Right hindlimb (tissue), 1 donor: ENCODE measurements at regions not wholly inside any gene's neighbourhood (a gene's known extent, or its start where the extent isn't known, plus 50 kb on each side); places are given as distances from the start of the nearest gene placed in this dataset.
"Not testable (repeated sequence)": the region's sequence is repeated elsewhere in the genome, so short reads cannot be mapped to it uniquely, and the experiment has no call there.

Source experiments
- DNase-seq: peaks from one replicate; pipeline ENCODE4 v3.0.0-alpha.2; 2018

DNA sequence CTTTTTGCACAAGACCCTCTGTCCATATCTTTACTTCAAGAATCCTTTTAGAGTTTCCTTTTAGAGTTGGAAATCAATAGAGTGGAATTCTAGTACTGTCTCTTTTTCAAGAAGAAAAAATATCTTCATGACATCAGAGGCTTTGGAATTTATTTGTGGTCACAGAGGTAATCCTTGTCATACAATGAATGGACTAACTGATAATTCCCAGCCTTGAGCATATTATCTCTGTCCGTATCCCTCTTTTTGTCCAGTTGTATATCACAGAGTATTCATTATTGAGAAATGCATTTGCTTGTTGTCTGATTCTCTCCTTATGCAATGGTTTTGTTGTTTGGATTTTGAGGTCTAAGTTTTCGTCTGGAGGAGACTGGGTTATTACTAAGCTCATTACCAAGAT, 82.0 kb upstream of the HAPLN1 start:
- DNase-seq = no peak

DNA sequence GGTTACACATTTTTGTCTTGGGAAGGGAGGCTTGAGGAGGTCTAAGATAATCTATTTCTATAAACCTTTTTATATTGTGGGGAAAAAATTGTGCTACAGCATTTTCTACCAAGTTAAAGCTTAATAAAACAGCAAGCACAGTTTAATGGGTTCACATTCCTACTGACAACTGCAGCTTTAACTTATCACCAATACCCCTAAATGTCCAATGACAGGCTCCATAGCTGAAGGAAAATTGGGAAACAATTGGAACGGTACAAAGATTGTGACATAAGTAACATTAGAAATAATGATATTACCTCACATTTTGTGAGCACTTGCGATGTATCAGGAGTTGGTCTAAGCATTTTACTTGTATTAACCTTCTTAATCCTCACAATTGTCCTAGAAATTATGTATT, 79.5 kb upstream of the HAPLN1 start:
- no peak for DNase-seq

DNA sequence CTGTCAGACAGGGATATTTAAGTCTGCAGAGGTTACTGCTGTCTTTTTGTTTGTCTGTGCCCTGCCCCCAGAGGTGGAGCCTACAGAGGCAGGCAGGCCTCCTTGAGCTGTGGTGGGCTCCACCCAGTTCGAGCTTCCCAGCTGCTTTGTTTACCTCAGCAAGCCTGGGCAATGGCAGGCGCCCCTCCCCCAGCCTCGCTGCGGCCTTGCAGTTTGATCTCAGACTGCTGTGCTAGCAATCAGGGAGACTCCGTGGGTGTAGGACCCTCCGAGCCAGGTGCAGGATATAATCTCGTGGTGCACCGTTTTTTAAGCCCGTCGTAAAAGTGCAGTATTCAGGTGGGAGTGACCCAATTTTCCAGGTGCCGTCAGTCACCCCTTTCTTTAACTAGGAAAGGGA, 78.4 kb upstream of the HAPLN1 start:
- not testable (repeated sequence) for DNase-seq

DNA sequence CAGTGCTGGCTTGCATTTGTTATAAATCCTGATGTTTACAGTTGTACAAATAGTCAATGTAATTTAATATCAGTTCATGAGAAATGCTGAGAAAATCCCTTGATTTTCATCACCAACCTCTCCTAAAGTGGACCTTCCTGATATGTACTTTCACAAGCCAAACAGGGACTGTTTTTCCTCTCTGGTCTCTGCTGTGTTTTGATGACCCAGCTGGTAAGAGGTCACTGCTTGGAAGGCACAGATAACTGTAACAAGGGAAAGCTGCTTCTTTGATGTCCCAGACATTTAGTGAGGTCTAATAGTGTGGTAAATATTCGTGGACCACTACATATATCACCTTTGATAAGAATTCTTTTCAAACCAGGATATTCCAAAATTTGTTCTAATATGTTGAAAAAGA, 68.7 kb upstream of the HAPLN1 start:
- DNase-seq = no peak

DNA sequence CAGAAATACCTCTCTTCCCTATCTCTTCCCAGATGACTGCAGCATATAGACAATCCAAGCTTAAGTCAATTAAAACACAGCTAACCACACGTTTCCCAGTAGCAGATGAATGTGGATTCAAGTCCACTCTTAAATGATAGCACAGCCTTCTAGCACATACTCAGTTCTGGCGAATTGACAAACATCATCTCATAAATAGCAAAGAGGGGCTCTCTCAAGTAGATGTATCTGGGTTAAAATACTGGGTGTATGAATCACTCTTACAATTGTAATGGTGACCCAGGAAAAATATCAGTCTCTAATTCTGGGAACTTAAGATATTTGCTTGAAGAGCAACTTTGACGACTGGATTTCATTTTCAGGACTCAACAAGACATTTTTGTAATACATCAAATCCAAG, 67.0 kb upstream of the HAPLN1 start:
- no peak for DNase-seq

DNA sequence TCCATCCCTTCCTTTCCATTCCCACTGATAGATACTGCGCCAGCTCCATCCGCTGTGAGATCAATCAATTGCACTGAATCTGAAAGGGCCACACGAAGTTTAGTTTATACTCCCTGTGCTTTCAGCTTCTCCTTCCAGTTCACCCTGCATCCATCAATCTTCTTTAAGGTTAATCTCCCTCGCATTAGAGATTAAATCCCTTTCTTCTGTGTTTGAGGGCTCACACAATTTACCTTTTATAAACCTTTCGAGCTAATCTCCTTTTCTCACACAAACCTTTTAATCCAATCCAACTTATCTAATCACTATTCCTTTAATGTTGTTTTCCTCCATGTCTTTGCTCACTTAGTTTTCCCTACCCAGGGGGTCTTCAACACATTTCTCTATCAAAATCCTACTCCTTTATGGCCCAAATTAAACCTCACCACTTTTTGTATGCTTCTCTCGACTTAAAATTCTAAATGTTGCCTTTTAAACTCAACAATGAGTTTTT, 64.6 kb upstream of the HAPLN1 start:
- no peak for DNase-seq

DNA sequence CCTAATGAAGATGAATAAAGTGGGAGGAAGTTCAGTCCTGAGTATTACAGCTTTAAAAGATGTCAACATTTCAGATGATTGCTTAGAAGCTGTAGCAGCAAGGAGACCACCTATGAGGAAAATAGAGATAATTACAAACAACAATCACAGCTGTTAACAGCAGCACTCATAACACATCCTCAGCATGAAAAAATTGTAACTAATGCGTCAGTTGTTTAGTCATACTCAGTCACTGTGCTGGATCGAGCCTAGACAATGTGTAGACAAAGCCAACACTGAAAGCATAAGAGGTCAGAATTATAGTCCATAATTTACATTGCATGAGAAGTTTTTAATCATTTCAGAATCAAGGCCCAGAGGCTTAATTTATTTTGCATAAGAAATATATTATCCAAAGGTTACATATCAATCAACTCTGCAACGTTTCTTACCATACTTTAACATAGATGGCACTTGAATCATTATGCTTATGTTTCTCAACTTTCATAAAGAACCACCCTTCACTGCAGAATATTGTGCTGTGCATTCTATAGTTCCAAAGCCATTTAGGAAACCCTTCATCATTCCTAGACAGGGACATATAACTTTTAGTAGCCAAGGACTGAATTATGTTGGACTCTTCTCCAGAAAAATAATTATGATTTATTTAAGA, 60.2 kb upstream of the HAPLN1 start:
- DNase-seq = no peak

DNA sequence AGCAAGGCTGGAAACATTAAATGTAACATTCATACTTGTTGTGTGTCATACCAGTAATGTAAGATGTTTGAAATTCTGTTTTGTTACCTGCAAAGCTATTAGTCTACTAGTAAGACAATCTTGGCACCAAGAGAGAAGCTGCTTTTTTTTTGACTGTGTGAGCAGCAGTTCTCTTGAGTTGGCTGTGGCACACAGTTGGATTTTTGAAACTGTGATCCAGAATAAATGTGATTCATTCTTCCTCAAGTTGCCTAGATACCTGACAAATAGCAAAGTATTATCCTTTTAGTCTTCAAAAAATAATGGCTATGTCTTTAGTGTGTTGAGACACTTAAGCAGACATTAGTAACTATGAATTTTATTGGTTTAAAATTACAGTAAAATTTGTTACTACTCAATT, 57.2 kb upstream of the HAPLN1 start:
- DNase-seq = no peak

DNA sequence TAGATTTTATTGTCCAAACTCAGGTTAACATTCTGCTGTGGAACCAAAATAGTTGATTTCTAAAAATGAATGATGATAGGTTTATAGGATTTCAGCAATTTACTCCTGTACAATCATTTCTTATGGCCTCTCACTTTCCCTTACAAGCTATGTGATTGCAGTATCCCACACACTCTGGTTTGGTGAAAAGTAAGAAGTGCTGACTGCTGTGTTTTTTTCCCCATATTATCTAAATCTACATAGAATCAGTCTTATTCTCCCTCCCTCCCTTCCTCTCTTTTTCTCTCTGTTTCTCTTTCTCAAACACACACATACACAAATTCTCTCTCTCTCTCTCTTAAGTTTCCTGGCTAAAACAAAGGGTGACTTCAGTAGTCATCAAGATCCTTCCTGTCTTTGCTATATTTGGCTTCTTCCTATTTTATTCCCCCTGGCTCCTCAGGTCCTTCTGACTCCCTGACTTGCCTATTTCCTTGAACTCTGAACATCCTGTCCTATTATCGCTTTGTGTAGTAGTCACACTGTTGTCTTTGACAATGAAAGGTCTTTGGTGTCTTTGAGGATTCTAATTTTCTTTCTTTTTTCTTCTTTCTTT, 55.9 kb upstream of the HAPLN1 start:
- DNase-seq = no peak
